22Rv1 (cell line): ENCODE measurements at regions not wholly inside any gene's neighbourhood (a gene's known extent, or its start where the extent isn't known, plus 50 kb on each side); places are given as distances from the start of the nearest gene placed in this dataset.

Experiments
- H3K27ac ChIP-seq: fragments of 450-650 bp; 2 replicates; pipeline ENCODE4 v1.5.1; 2017
- ZFX ChIP-seq: fragments of 450-650 bp; IDR thresholded peaks from 2 replicates; pipeline ENCODE4 v1.6.1; 2017; ENCODE audit warnings: antibody characterized with exemption, borderline replicate concordance
- TF ChIP-seq, protein P1 (sequence below): fragments of 450-650 bp; IDR thresholded peaks from 2 replicates; pipeline ENCODE4 v1.5.1; 2017; ENCODE audit warnings: mild to moderate bottlenecking

- TF ChIP-seq, protein P1, sequence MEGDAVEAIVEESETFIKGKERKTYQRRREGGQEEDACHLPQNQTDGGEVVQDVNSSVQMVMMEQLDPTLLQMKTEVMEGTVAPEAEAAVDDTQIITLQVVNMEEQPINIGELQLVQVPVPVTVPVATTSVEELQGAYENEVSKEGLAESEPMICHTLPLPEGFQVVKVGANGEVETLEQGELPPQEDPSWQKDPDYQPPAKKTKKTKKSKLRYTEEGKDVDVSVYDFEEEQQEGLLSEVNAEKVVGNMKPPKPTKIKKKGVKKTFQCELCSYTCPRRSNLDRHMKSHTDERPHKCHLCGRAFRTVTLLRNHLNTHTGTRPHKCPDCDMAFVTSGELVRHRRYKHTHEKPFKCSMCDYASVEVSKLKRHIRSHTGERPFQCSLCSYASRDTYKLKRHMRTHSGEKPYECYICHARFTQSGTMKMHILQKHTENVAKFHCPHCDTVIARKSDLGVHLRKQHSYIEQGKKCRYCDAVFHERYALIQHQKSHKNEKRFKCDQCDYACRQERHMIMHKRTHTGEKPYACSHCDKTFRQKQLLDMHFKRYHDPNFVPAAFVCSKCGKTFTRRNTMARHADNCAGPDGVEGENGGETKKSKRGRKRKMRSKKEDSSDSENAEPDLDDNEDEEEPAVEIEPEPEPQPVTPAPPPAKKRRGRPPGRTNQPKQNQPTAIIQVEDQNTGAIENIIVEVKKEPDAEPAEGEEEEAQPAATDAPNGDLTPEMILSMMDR: no peak
- TF ChIP-seq ZFX: no peak
- no peak overlapping the region for H3K27ac ChIP-seq
Observed at GRCh38 chr5:135158314-135158697, 124.3 kb upstream of the PITX1 start.

GRCh38 chr5:135157421-135158313 is 123.6 kb upstream of the PITX1 start:
- TF ChIP-seq, protein P1: no peak
- no peak for TF ChIP-seq ZFX
- H3K27ac ChIP-seq: no peak overlapping the region

DNA sequence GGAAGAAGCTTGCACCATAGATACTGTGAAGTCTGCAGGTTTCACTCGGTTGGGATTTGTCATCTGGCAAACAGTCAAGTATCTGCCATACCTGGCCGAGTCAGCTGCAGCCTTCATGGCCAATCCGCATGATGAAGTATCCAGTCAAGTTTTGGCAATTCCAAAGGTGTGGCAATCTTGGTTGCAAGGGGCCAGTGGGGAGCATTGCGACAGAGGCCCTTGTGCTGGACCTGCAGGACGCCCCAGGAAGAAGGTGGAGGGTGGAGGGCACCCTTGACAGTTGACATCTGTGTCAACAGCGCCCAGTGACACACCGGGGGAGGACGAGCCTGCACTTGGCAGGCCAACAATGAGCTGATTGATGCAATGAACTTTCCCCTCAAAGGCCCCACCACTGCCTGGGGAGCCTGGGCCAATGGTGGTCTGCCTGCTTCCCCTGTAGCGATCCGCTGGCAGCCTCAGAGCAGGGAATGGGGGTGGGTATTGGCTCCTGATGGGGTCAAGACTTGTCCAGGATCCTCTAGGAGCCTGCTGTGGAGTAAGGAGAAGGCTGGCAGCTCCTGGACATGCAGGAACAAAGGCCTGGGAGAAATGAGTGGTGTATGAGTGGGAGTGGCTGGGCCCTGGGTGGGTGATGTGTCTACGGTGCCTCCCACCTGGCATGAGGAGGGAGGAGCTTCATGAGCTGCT is 122.8 kb upstream of the PITX1 start:
- TF ChIP-seq ZFX: no peak
- TF ChIP-seq, protein P1: no peak
- H3K27ac ChIP-seq: no peak overlapping the region

GRCh38 chr5:135156337-135156714 is 122.3 kb upstream of the PITX1 start:
- H3K27ac ChIP-seq: no peak overlapping the region
- TF ChIP-seq, protein P1: no peak
- no peak for TF ChIP-seq ZFX

DNA sequence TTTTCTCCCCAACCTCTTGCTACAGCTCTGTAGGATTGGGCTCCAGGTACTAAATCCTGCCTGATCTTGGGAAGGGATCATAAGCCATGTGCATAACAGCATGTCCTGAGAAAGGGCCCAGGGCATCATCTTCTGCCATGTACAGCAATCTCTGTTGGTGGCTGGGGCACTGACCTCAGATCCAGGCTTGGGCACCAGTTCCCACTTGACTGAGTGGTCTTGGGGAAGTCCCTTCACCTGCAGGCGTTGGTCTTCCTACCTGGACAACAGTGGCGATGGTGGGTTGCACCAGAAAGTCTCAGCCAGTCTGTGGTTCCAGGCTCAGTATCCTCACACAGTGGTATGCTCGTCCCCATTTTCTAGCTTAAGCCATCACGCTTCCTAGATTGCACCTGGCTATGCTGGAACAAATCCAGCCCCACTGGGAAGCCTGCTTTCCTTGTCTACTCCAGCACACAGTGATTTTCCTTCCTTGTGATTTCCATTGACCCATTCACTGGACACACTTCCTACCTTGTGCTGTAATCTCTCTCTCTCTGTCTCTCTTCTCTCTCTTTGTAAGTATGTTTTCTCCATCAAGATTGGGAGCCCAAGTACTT is 121.7 kb upstream of the PITX1 start:
- no peak for TF ChIP-seq ZFX
- TF ChIP-seq, protein P1: no peak
- no peak overlapping the region for H3K27ac ChIP-seq

- TF ChIP-seq ZFX: no peak
- TF ChIP-seq, protein P1: no peak
- H3K27ac ChIP-seq: no peak overlapping the region
Observed at GRCh38 chr5:135154961-135155360, 120.9 kb upstream of the PITX1 start.

DNA sequence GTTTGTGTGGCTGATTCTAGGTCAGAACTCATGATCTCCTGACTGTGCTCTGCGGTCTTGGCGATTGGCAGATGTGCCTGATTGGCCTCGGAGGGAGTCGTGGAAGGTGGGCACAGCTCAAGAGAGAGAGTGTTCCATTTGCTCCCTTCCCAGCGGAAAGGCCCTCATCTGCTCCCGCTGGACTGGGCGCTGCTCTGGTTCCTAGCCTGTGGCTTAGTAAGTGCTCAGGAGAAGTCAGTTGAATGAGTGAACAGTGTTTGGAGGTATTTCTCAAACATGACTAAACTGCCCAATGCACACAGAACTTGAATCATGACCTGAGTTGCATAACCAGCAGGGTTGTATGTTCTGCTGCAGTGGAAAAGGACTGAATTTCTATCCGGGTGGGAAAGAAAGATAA is 120.2 kb upstream of the PITX1 start:
- H3K27ac ChIP-seq: no peak overlapping the region
- TF ChIP-seq, protein P1: no peak
- TF ChIP-seq ZFX: no peak
